HL-60 (cell line): ENCODE measurements at regions not wholly inside any gene's neighbourhood (a gene's known extent, or its start where the extent isn't known, plus 50 kb on each side); places are given as distances from the start of the nearest gene placed in this dataset.

Experiments
- DNase-seq, 2 experiments: peaks; one replicate each; pipeline ENCODE4 v3.0.0-alpha.2; 2010 to 2020; ENCODE audit warnings: low read depth in 1 of 2, low spot score in 1 of 2
- H3K27ac ChIP-seq: fragments of 250-450 bp; sonication (Bioruptor Pico); replicated peaks from 2 replicates; pipeline ENCODE4 v1.5.1; 2020; ENCODE audit warnings: mild to moderate bottlenecking, moderate library complexity
- H3K27me3 ChIP-seq: fragments of 250-450 bp; sonication (Bioruptor Pico); 2 replicates; pipeline ENCODE4 v1.5.1; 2021; ENCODE audit warnings: mild to moderate bottlenecking, moderate library complexity; ENCODE audit not compliant: insufficient read depth, poor library complexity, severe bottlenecking
- H3K4me3 ChIP-seq: replicated peaks from 2 replicates; pipeline ENCODE4 v1.5.1; 2011; ENCODE audit warnings: mild to moderate bottlenecking, control low read depth, low read length; ENCODE audit not compliant: insufficient read depth
- GABPA ChIP-seq: IDR thresholded peaks from 2 replicates; pipeline ENCODE4 v1.6.1; 2012; ENCODE audit warnings: low read depth
- POLR2AphosphoS5 ChIP-seq: IDR thresholded peaks from 2 replicates; pipeline ENCODE4 v1.6.1; 2012; ENCODE audit warnings: low read depth
- SPI1 ChIP-seq: IDR thresholded peaks from 2 replicates; pipeline ENCODE4 v1.6.1; 2012; ENCODE audit warnings: low read depth, mild to moderate bottlenecking, borderline replicate concordance
- TF ChIP-seq, protein P1 (sequence below): IDR thresholded peaks from 2 replicates; pipeline ENCODE4 v1.6.1; 2012; ENCODE audit warnings: low read depth; ENCODE audit not compliant: insufficient replicate concordance
- TF ChIP-seq, protein P2 (sequence below): IDR thresholded peaks from one replicate; pipeline ENCODE4 v1.5.1; 2011; ENCODE audit warnings: low read length, control low read depth, inconsistent platforms; ENCODE audit not compliant: insufficient read depth

DNA sequence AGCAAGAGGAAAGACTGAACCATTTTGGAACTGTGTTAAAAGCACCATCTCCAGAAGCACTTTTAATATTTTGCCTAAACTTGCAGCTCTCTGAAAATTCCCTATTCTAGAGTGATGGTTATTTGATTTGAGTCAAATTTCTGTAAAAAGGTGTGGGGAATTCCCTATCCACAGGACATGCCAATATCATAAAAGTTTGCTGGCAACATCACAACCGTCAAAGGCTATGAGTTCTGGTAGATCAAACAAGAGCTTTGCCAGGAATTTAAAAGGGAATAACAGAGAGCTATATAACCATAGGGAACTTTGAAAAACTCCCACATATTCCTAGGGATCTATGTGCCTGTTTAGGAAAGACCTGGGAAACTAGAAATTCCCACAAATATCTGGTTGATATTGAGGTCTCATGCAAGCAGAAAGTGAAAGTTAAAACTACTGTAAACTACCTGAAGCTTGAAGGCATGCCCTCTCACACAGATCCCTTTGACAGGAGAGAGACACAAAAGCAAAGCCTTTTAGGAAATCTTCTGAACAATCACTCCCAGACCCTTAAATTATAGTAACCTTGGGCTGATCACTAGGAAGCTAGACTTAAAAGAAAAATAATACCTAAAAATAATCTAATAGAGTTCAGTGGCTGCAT lies 549.9 kb downstream of the ANXA1 start:
- no peak for TF ChIP-seq SPI1
- no peak for TF ChIP-seq GABPA
- Histone ChIP-seq H3K27ac (no peak overlapping the region), H3K4me3 (no peak overlapping the region), H3K27me3 (no peaks in the 10 kb centered on the region)
- no peak for DNase-seq

DNA sequence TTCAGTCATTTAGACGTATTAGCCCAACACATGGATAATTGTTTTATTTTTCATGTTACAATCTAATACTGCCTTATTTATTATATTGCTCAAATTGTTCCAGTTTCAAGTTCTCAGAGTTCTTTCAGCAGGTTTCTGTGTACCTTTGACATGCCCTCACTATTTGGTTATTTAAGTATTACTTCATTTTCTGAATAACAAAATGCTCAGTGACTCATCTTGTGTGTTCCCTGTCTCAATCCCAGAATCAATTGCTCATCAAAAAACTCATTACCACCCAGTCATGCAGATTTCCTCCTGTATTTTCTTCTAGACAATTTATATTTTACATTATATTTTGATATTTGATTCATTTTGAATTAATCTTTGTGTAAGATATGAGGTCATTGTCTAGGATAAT lies 562.6 kb downstream of the ANXA1 start:
- no peak for DNase-seq
- no peak overlapping the region for H3K27ac ChIP-seq
- H3K4me3 ChIP-seq: no peak overlapping the region
- TF ChIP-seq, protein P1, sequence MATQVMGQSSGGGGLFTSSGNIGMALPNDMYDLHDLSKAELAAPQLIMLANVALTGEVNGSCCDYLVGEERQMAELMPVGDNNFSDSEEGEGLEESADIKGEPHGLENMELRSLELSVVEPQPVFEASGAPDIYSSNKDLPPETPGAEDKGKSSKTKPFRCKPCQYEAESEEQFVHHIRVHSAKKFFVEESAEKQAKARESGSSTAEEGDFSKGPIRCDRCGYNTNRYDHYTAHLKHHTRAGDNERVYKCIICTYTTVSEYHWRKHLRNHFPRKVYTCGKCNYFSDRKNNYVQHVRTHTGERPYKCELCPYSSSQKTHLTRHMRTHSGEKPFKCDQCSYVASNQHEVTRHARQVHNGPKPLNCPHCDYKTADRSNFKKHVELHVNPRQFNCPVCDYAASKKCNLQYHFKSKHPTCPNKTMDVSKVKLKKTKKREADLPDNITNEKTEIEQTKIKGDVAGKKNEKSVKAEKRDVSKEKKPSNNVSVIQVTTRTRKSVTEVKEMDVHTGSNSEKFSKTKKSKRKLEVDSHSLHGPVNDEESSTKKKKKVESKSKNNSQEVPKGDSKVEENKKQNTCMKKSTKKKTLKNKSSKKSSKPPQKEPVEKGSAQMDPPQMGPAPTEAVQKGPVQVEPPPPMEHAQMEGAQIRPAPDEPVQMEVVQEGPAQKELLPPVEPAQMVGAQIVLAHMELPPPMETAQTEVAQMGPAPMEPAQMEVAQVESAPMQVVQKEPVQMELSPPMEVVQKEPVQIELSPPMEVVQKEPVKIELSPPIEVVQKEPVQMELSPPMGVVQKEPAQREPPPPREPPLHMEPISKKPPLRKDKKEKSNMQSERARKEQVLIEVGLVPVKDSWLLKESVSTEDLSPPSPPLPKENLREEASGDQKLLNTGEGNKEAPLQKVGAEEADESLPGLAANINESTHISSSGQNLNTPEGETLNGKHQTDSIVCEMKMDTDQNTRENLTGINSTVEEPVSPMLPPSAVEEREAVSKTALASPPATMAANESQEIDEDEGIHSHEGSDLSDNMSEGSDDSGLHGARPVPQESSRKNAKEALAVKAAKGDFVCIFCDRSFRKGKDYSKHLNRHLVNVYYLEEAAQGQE: no peak
- TF ChIP-seq POLR2AphosphoS5: no peak
- no peak for TF ChIP-seq GABPA
- TF ChIP-seq, protein P2, sequence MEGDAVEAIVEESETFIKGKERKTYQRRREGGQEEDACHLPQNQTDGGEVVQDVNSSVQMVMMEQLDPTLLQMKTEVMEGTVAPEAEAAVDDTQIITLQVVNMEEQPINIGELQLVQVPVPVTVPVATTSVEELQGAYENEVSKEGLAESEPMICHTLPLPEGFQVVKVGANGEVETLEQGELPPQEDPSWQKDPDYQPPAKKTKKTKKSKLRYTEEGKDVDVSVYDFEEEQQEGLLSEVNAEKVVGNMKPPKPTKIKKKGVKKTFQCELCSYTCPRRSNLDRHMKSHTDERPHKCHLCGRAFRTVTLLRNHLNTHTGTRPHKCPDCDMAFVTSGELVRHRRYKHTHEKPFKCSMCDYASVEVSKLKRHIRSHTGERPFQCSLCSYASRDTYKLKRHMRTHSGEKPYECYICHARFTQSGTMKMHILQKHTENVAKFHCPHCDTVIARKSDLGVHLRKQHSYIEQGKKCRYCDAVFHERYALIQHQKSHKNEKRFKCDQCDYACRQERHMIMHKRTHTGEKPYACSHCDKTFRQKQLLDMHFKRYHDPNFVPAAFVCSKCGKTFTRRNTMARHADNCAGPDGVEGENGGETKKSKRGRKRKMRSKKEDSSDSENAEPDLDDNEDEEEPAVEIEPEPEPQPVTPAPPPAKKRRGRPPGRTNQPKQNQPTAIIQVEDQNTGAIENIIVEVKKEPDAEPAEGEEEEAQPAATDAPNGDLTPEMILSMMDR: no peak
- no peak for TF ChIP-seq SPI1
- no peaks in the 10 kb centered on the region for H3K27me3 ChIP-seq

DNA sequence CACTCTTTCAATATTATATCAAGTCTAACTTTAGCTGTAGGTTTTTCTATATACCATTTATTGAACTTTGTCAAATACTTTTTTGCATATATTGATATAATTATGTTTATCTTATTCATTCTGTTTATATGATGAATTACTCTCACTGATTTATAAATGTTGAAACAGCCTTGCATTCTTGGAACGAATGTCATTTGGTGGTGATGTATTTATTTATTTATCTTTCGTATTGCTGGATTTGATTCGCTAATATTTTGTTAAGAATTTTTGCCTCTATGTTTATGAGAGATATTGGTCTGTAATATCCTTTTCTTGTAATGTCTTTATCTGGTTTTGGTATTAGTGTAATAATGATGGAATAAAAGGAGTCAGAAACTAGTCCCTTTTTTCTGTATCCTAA lies 563.9 kb downstream of the ANXA1 start:
- no peak for DNase-seq
- Histone ChIP-seq H3K27ac (no peak overlapping the region), H3K4me3 (no peak overlapping the region), H3K27me3 (no peaks in the 10 kb centered on the region)
- no peak for TF ChIP-seq GABPA
- TF ChIP-seq, protein P2: no peak
- no peak for TF ChIP-seq SPI1
- TF ChIP-seq, protein P1: no peak
- TF ChIP-seq POLR2AphosphoS5: no peak

DNA sequence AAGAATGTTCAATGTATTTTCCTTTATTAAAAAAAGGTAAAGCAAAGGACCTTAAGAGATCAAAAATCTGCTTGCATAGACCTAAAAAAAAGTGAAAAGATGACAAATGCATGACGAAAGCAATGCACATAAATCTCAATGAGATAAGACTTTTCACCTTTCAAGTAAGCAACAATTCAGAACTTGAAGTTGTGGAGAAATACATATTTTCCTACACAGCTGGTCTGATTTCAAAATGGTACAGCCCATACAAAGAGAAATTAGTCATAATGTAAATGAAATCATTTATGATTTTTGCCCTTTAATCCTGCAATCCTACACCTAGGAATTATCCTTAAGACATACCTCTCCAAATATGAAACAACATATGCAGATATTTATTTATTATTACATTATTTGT lies 568.0 kb downstream of the ANXA1 start:
- Histone ChIP-seq H3K4me3 (no peak overlapping the region), H3K27ac (no peak overlapping the region), H3K27me3 (no peaks in the 10 kb centered on the region)
- DNase-seq: no peak
- TF ChIP-seq SPI1 (no peak), POLR2AphosphoS5 (no peak), GABPA (no peak)
- TF ChIP-seq, protein P2: no peak
- TF ChIP-seq, protein P1: no peak
